ENCODE measurements at regions not wholly inside any gene's neighbourhood (a gene's known extent, or its start where the extent isn't known, plus 50 kb on each side); places are given as distances from the start of the nearest gene placed in this dataset.

DNA sequence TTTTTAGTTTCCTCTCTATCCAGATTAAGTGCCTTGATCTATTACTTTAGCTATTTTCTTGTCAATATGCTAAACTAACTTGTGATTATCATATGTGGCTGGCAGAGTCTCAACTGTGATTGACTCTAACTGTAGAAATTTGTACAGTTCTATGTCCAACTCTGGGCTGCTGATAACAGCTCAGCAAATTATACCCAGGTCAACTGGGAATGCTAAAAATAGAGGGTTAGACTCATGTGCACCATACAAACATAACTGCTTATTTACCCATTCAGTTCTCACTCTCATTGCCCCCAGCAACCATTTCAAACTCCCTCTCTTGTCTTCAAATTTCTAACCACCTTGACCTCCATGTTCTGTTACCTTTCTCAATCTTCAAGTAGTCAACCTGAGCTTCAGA lies 576.9 kb downstream of the TDRD15 start:
- DNase-seq (ENCODE audit: low spot score) = no peak
- intact Hi-C loops (cut with DNase I) = no loop called here

DNA sequence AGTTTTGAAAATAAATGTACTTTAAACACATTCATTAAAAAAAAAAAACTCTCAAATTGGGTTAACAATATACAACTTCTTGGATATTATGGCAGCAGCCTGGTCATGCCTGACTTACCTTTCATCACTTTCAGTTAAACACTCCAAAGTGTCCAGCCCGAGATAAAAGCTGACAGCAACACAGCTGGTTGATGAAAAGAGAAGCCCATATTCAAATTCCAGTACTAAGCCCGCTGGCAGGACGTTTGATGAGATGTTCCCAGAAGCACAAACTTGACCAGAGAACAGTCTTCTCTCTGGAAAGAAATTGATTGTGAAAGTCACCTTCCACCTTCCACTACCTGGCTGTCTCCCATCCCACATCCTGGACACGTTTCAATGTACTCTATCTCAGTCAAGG lies 586.3 kb downstream of the TDRD15 start:
- no peak for DNase-seq (ENCODE audit: low spot score)
- intact Hi-C loops (cut with DNase I) = no loop called here

DNA sequence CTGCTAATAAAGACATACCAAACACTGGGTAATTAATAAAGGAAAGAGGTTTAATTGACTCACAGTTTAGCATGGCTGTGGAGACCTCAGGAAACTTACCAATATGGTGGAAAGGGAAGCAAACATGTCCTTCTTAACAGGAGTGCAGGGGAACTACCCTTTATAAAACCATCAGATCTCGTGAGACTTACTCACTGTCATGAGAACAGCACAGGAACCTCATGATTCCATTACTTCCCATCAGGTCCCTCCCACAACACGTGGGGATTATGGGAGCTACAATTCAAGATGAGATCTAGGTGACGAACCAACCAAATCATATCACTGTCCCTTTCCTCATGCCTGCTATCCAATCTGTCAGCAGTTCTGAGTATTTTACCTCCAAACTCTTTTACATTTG lies 586.7 kb downstream of the TDRD15 start:
- intact Hi-C loops (cut with DNase I) = no loop called here
- no peak for DNase-seq (ENCODE audit: low spot score)

DNA sequence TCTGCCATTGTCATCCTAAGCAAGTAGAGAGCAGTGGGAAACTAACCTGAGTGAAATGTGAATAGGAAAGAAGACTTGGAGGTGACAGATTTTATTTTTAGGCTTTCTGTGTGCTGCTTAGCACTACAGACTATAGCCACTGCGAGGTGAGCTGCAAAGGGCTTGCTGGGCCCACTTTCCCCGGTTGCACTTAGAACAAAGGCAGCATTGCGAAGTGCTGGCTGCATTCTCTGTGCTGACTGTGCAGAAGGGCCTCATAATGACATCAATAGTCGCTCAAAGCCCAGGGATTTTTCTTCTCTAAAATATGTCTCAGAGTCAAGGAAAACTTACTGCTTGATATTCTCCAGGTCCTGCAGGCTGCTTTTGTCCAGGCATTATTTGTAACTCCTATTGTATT lies 592.1 kb downstream of the TDRD15 start:
- intact Hi-C loops (cut with DNase I) = no loop called here
- DNase-seq (ENCODE audit: low spot score) = no peak

DNA sequence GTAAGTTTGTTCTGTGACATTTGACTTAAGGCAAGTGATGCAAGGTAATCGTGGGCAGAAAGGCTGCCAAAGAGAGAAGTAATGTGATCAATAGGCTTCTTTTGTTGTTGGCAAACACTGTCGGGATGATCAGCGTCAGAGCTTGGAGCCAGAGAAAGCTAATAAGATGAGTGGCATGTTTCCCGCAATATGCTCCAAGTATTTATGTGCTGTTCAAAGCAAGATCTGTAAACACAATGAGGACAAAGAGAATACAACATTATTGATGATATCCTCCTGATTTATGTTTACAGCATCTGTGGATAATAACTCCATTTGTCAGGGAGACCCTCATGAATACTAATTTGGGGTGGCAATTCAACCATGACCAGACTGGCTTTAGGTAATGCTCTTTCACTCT lies 603.3 kb downstream of the TDRD15 start:
- no peak for DNase-seq (ENCODE audit: low spot score)

GRCh38 chr2:21728133-21728532 lies 604.4 kb downstream of the TDRD15 start:
- no peak for DNase-seq (ENCODE audit: low spot score)
- intact Hi-C loops (cut with DNase I) = no loop called here

More for the DNA sequence above, 603.3 kb downstream of the TDRD15 start:
- intact Hi-C loops (cut with DNase I) = no loop called here

DNA sequence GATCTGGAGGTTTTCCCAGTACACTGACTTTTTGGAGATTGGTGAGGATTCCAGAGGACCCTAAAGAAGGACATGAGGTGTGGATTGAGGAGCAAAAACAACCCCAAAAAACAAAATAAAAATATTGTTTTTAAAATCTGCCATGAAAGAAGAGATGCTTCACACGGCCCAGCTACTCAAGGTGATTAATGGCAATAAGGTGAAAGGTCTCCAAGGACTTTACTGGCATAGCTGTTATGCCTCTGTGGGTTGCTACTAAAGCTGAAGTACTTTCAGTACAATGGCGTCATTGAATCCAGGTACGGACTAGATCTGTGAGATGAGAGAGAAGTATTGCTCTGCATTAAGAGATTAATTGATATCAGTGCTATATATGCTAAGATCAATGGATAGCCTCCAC lies 606.4 kb downstream of the TDRD15 start:
- no peak for DNase-seq (ENCODE audit: low spot score)
- intact Hi-C loops (cut with DNase I) = no loop called here

- no peak for DNase-seq (ENCODE audit: low spot score)
- intact Hi-C loops (cut with DNase I) = no loop called here
These were observed 616.7 kb downstream of the TDRD15 start for GRCh38 chr2:21740484-21740883.

DNA sequence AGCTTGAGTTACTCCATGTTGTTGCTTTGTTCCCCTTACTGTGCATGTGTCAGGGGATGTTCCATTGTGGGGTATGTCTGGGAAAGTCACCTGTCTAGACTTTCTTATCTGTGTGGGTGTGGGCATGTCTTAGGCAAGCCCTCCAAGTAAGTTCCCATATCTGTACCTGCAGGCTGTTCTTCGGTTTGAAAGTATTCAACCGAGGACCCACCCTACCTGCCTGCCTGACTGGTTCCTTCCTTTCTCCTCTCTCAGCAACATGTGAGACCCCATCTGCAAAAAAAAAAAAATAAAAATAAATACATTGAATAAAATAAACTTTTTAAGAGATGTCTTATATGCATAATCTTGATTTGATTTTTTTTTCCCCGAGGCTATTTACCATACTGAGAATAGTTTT lies 622.7 kb downstream of the TDRD15 start:
- intact Hi-C loops (cut with DNase I) = no loop called here
- no peak for DNase-seq (ENCODE audit: low spot score)

- intact Hi-C loops (cut with DNase I) = no loop called here
- DNase-seq (ENCODE audit: low spot score) = no peak
These were observed 624.7 kb downstream of the TDRD15 start for GRCh38 chr2:21748501-21748900.

DNA sequence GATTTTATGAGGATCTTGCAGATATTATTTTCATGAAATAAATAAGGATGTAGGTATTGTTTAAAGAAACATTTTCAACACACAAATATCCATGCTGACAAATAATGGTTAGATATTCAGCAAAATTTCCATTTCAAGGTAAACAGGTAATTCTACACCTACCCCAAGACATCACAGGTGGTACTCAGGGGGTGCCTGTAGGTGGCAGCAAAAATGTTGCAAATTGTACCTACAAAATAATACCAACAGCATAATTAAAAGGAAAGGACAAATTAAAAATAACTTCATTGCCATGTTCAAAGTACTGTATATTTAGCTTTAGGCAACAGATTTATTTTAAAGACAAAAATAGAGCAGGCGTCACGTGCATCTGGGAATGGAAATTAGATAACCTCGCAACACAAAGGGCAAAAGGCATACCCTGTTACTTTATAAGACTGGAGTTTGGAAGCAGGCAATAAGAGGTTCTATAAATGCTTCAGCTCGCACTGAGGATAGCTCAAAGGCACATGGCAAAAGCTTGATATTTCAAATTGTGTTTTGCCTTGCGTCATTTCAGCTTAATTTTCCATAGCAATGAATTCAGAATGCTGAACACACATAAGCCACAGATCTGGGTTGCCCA lies 630.5 kb downstream of the TDRD15 start:
- DNase-seq (ENCODE audit: low spot score) = no peak
- intact Hi-C loops (cut with DNase I) = no loop called here

GRCh38 chr2:21757805-21758430 lies 634.1 kb downstream of the TDRD15 start:
- intact Hi-C loops (cut with DNase I) = no loop called here
- no peak for DNase-seq (ENCODE audit: low spot score)

GRCh38 chr2:21759819-21760218 lies 636.1 kb downstream of the TDRD15 start:
- intact Hi-C loops (cut with DNase I) = no loop called here
- no peak for DNase-seq (ENCODE audit: low spot score)

DNA sequence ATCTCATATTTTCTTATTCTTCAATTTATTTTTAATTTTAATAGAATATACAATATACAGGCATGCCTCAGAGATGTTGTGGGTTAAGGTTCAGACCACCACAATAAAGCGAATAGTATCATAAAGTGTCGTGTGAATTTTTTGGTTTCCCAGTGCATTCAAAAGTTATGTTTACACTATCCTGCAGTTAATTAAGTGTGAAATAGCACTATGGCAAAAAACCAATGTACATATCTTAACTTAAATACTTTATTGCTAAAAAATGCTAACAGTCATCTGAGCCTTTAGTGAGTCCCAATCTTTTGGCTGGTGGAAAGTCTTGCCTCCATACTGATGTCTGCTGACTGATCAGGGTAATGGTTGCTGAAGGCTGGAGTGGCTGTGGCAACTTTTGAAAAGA lies 637.6 kb downstream of the TDRD15 start:
- intact Hi-C loops (cut with DNase I) = no loop called here
- no peak for DNase-seq (ENCODE audit: low spot score)

GRCh38 chr2:21763501-21763900 lies 639.7 kb downstream of the TDRD15 start:
- intact Hi-C loops (cut with DNase I) = no loop called here

DNA sequence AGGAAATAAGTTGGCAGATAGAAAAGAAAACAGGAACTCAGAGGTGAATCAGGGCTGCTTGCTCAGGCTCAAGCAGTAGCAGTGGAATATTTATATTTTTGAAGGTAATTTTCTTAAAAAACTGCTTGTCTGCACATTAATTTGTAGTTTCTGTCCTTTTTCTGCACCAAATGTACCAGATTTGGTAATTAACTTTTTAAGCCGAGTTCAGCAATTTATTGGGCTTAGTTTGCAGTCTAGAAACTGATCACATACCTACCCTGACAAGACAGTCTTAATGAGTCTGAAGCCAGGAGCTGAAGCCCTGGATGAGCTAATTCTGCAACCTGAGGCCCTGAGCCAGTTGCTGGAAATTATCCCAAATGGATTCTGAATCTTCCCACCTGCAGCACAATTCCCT lies 647.0 kb downstream of the TDRD15 start:
- DNase-seq (ENCODE audit: low spot score) = no peak
- intact Hi-C loops (cut with DNase I) = no loop called here

More at GRCh38 chr2:21763501-21763900, 639.7 kb downstream of the TDRD15 start:
- DNase-seq (ENCODE audit: low spot score) = no peak

DNA sequence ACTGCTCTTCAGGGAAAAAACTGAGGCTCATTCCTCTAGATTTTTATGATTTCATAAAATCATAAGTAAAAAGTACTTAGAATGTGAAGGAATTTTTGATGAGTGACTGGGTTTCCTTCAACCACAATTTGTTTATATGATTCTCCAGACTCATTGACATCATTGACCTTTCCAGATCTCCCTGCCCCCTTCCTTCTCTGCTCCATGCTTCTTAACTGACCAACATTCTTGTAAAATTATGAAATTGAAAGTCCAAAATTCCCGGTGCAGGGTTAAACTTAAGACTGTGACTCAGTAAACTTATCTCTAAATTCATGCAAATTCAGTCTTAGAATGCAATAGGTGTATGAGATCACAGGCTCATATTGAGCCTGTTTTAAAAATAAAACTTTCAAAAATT lies 648.9 kb downstream of the TDRD15 start:
- DNase-seq (ENCODE audit: low spot score) = no peak
- intact Hi-C loops (cut with DNase I) = no loop called here

GRCh38 chr2:21773168-21773567 lies 649.4 kb downstream of the TDRD15 start:
- intact Hi-C loops (cut with DNase I) = no loop called here

GRCh38 chr2:21774691-21775368 lies 651.1 kb downstream of the TDRD15 start:
- DNase-seq (ENCODE audit: low spot score) = no peak
- intact Hi-C loops (cut with DNase I) = no loop called here

More at GRCh38 chr2:21773168-21773567, 649.4 kb downstream of the TDRD15 start:
- DNase-seq (ENCODE audit: low spot score) = no peak

GRCh38 chr2:21779786-21780185 lies 656.0 kb downstream of the TDRD15 start:
- DNase-seq (ENCODE audit: low spot score) = no peak

GRCh38 chr2:21781962-21782361 lies 658.2 kb downstream of the TDRD15 start:
- no peak for DNase-seq (ENCODE audit: low spot score)
- intact Hi-C loops (cut with DNase I) = no loop called here

More at GRCh38 chr2:21779786-21780185, 656.0 kb downstream of the TDRD15 start:
- intact Hi-C loops (cut with DNase I) = no loop called here
